OCI-M1 (cell line): ENCODE measurements at regions not wholly inside any gene's neighbourhood (a gene's known extent, or its start where the extent isn't known, plus 50 kb on each side); places are given as distances from the start of the nearest gene placed in this dataset.
A peak's percentile ranks its signal among the peaks of the same experiment; 100 is the strongest.

Experiments
- DNase-seq: peaks from one replicate; lab custom pipeline; 2025; lab: John Stamatoyannopoulos, UW

- DNase-seq: peak; percentile 70
Measured at GRCh38 chr12:19909418-19909817, 458.9 kb upstream of the PDE3A start.

GRCh38 chr12:19910681-19911080 is 457.7 kb upstream of the PDE3A start:
- DNase-seq: no peak

- DNase-seq: no peak
Measured at GRCh38 chr12:19912991-19913390, 455.3 kb upstream of the PDE3A start.

- DNase-seq: peak; percentile 73
Measured at GRCh38 chr12:19915392-19916195, 452.7 kb upstream of the PDE3A start.

- DNase-seq: no peak
Measured at GRCh38 chr12:19916196-19916753, 452.1 kb upstream of the PDE3A start.

- no peak for DNase-seq
Measured at GRCh38 chr12:19916974-19917373, 451.4 kb upstream of the PDE3A start.

GRCh38 chr12:19921716-19922115 is 446.6 kb upstream of the PDE3A start:
- peak; percentile 73 for DNase-seq

GRCh38 chr12:19922717-19923116 is 445.6 kb upstream of the PDE3A start:
- no peak for DNase-seq

- DNase-seq: no peak
Measured at GRCh38 chr12:19924360-19924759, 444.0 kb upstream of the PDE3A start.

GRCh38 chr12:19925841-19926240 is 442.5 kb upstream of the PDE3A start:
- DNase-seq: no peak

GRCh38 chr12:19926266-19926665 is 442.1 kb upstream of the PDE3A start:
- no peak for DNase-seq

GRCh38 chr12:19927661-19928060 is 440.7 kb upstream of the PDE3A start:
- DNase-seq: no peak

GRCh38 chr12:19932413-19932812 is 435.9 kb upstream of the PDE3A start:
- DNase-seq: no peak

GRCh38 chr12:19933924-19934323 is 434.4 kb upstream of the PDE3A start:
- no peak for DNase-seq

GRCh38 chr12:19937161-19937560 is 431.2 kb upstream of the PDE3A start:
- DNase-seq: no peak

GRCh38 chr12:19938031-19938430 is 430.3 kb upstream of the PDE3A start:
- DNase-seq: no peak

- no peak for DNase-seq
Measured at GRCh38 chr12:19938491-19938890, 429.8 kb upstream of the PDE3A start.

GRCh38 chr12:19940267-19940666 is 428.1 kb upstream of the PDE3A start:
- no peak for DNase-seq

GRCh38 chr12:19941096-19941495 is 427.2 kb upstream of the PDE3A start:
- DNase-seq: no peak

- no peak for DNase-seq
Measured at GRCh38 chr12:19945559-19946435, 422.5 kb upstream of the PDE3A start.

GRCh38 chr12:19946550-19946949 is 421.8 kb upstream of the PDE3A start:
- DNase-seq: peak; percentile 87

- peak; percentile 70 for DNase-seq
Measured at GRCh38 chr12:19947344-19947743, 421.0 kb upstream of the PDE3A start.

GRCh38 chr12:19951664-19952063 is 416.7 kb upstream of the PDE3A start:
- no peak for DNase-seq
